Suppressor macrophage (primary cell): ENCODE measurements at regions not wholly inside any gene's neighbourhood (a gene's known extent, or its start where the extent isn't known, plus 50 kb on each side); places are given as distances from the start of the nearest gene placed in this dataset.

Source experiments
- DNase-seq, 4 experiments: peaks; one replicate each; pipeline ENCODE4 v3.0.0-alpha.2; 2020 to 2022

DNA sequence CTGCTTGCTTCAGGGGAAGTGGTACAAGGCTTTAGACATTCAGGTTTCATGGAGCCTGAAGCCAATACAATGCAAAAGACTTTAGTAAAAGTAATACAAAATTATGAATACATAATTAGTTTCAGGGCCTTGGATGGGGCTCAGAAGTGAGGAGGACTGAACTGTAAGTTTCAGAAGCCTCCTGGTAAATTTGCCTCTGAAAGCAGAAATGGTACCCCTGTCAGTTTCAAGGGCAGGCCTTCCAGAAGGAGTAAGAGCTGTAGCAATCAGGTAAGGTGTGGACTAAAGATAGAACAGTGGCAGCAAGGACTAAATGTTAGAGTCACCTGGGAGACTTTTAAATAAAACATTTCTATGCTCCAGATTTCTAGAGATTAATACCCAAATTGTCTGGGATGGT lies 402.5 kb upstream of the GOLIM4 start:
- DNase-seq, result no peak

GRCh38 chr3:168497741-168498140 lies 402.0 kb upstream of the GOLIM4 start:
- DNase-seq, result no peak

DNA sequence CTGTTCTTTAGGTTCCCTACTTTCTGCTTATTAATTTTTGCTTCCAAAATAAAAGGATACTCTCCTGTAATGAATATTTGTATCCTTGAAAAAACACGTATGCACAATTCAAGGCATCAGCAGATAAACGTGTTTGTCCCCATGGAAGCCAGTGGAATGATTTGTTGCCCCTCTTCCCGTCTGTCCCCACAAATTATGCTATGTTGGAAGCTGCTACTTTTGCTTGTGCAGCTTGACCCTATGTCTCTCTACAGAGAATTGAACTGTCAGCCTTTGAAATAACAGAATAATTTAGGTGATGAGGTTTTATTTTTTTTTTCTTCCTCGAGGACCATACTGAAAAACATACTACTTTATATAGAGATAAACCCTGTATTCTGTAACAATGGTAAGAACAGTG lies 401.5 kb upstream of the GOLIM4 start:
- no peak for DNase-seq

GRCh38 chr3:168495932-168496331 lies 400.2 kb upstream of the GOLIM4 start:
- DNase-seq, result no peak

DNA sequence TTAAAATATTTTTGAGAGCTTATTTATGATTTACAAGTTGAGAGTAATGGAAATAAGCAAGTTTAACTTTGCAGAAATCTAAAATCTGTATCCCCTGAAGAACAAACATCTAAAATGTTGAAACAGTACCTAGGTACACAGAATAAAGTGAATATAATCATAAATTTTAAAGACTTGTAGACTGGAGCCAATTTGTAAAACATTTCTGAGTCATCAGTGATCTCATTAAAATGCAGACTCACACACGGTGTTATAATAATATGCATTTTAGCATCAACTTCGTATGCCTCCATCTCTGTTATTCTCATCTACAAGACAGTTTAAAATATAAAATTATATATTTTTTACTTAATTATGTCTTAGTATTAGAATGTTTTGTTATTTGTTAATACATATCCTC lies 399.5 kb upstream of the GOLIM4 start:
- DNase-seq, result no peak

DNA sequence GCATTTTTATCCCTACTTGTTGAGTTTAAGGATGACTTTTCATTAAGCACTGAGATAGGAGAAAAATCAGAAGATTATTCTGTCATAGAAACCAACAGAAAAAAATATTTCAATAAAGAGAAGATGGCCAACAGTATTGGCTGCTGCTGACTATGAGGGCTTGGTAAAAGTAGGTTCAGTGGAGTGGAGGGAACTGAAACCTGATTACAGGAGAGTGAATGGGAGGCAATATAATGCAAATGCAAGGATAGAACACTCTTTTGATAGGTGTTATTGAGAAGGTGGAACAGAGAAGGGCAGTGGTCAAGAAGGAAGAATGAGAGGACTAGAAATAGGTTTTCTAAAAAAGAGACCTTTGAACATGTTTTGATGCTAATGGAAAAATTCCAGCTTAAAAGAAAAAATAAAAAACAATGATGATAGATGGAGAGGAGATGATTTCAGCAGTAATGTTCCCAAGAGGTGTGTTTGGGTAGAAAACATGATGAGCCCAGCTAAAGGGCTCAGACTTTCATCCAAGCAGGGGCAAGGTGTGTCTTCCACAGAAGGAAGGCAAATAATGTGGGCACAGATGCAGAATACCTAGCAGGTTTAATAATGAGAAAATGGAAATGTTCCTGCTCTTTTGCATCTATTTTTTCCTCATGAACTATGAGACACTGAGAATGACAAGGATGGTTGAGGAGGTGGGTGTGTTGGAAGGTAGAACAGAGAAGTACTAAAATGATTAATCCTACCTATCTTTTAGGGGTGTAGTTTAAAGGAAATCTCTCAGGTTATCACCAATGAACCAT lies 397.9 kb upstream of the GOLIM4 start:
- DNase-seq, result no peak

DNA sequence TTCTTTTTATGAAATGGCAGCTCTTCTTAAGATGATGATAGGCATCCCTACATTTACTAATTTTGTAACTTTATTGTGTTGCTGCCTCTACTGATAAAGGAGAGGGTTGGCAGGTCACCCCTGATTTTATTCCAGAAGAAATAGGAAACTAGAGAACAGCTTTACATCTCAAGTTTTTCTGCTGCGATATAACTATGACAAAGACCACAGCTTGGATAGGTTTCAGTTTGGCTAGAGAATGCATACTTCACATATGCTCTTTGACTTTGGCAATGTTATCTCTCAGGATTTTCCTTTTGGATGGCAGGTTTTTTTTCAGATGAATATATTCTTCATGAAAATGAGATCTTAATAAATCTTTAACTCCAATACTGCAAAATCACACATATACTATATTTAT lies 395.3 kb upstream of the GOLIM4 start:
- no peak for DNase-seq

- no peak for DNase-seq
These were observed 393.6 kb upstream of the GOLIM4 start for GRCh38 chr3:168489301-168489700.

GRCh38 chr3:168485936-168486335 lies 390.2 kb upstream of the GOLIM4 start:
- DNase-seq, result no peak

DNA sequence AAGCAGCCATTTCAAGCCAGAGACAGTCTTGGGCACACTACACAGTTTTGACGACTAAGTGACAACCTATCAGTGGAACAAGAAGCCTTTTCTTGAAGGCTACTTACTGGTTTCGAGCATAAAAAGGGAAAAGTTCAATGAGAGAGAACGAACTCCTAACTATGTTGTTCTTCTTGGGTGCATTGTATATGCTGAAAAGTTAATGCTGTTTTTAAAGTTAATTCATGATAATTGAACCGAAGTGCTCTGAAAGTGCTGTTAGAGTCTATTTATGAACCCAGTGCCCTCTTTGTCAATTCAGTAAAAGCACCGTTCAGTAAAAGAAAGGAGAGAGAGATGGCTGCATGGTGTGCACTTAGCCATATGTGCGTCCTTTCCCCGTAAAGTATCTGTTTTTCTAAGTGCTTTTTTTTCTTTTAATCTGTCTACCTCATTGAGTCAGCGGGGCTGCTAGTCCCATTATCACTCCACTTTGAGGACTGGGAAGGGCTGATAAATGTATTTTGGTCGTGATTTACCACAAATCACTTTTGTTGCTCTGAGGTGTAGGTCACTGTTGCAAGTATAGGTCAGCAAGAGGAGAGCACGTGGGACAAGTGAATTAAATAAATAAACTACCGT lies 380.7 kb upstream of the GOLIM4 start:
- no peak for DNase-seq

DNA sequence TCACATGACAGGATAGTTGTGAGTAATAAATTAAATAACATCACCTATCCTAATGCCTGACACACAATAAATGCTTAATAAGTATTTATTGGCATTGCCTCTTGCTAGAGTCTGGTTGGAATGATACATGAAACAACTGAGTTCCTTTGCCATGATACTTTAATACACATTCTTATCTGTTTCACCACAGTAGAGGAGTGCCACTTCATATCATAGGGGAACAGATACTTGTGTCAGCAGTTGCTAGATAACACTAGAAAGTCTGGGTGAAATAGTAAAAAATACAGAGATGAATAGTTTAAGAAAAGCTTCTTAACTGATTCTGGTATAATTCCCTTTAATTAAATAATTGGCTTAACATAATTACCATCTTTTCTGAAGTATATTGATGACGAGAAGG lies 380.0 kb upstream of the GOLIM4 start:
- DNase-seq, result no peak

GRCh38 chr3:168473334-168473890 lies 377.7 kb upstream of the GOLIM4 start:
- no peak for DNase-seq

- no peak for DNase-seq
These were observed 377.1 kb upstream of the GOLIM4 start for GRCh38 chr3:168472783-168473182.

DNA sequence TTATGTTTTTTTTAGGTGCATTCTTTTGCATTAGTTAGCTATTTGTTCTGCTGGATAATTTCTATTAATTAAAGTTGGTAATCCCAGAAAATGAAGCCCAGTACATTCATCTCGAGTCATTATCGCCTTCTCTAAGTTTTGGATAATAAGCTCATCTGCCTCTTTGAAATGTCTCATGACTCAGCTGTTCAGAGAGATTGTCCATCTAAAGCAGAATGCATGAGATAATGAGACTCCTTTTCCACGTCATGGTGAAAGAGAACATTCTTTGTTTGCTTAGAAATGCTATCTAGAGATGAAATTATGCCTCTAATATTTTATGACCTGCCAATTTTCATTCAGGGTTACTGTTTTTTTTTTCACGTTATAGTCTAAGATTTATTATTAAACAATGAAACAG lies 374.7 kb upstream of the GOLIM4 start:
- DNase-seq, result no peak

- no peak for DNase-seq
These were observed 373.7 kb upstream of the GOLIM4 start for GRCh38 chr3:168469436-168469835.

- peak; percentile 55 to 81 (median 68) for DNase-seq
These were observed 371.5 kb upstream of the GOLIM4 start for GRCh38 chr3:168467115-168467714.

DNA sequence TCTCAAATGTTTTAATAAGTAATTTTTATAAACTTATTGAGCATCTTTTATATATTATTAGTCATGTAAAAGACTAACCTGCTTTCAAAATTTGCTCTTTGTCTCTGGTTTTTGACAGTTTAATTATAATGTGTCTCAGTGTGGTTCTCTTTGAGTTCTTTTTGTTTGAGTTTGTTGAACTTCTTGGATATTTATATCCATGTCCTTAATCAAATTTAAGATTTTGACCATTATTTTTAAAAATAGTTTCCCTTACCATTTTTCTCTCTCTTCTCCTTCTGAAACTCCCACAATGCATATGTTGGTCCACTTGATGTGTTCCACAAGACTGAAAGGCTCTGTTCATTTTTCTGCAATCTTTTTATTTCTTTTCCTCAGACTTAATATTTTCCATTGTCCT lies 366.1 kb upstream of the GOLIM4 start:
- no peak for DNase-seq

DNA sequence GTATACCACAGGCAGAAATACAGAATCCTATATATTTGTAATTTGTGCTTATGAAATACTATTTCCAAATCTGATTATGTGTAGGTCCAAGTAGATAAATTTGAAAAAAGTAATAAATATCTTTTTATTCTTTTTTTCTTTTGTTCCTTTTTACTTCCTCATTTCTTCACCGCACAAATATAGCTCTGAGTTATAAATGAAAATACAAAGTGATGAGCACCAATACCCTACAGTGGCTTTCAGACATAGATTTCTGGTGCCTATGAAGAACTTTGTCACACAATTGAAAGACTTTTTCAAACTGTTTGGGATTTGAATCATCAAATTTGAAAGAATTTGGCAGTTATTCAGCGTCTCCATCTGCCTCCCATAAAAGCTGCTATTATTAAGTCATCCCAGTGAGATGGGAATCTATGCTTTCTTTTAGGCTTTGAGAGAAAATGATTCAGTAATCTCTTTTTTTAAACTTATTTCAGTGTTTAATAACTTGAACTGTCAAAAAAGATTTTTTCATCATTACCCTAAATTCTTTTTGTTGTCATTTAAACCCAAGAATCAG lies 363.6 kb upstream of the GOLIM4 start:
- DNase-seq, result no peak

DNA sequence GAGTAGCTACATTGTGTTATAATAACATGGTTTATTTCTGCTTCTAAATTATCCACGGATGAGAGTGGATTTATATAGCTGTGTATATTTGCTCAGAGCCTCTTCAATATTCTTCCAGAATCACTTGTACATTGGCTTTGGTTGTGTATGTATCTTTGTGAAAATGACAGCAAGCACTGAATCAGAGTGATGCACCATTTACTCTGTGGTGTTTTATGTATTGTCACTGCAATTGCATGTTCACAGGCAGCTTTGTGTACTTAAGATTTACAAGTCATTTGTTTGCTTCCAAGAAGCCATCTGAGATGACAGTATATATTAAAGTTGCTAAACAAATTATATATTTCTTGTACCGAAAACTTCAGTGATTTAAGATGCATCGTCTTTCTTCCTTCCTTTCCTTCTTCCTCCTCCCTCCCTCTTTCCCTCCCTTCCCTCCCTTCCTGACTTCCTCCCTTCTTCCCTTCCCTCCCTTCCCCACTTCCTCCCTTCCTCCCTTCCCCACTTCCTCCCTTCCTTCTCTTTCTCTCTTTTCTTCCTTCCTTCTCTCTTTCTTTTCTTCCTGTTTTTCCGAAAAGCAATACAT lies 362.3 kb upstream of the GOLIM4 start:
- no peak for DNase-seq

- DNase-seq, result no peak
These were observed 360.1 kb upstream of the GOLIM4 start for GRCh38 chr3:168455814-168456213.

GRCh38 chr3:168453623-168454022 lies 357.9 kb upstream of the GOLIM4 start:
- DNase-seq, result no peak

DNA sequence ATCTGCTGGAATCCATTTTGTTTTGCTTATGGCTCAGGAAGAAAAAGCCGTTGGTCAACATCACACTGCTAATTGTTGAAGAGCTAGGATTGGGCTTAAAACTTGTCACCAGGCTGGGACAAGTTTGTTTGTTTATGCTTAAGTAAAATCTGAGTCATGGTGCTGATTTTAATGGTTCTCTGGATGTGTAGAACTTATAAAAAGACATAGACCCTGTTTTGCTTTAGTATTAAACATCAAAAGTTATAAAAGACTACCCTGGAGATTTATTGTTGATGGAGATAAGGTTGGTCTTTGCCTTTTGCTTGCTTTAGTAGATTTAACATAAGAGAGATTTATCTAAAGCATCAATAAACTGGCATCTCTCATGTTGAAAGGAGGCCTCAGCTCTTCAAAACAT lies 348.2 kb upstream of the GOLIM4 start:
- DNase-seq, result no peak

DNA sequence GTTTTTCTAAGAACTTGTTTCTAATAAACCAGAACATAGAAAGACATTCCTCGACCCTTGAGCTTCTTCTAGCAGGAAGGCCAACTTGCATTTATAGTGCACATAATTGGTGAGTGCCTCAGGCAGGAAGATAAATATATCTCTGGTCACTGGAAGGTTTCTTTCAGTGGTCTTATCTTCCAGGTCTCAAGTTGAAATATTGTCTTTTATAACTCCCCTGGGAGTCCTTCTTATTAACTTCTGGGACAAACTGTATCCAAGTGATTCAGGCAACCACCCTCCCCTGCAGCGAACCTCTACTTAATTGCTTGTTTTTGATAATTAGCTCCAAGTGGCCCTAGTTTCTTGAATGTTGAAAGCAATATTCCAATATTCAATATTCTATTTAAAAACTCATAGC lies 346.8 kb upstream of the GOLIM4 start:
- DNase-seq, result no peak
